CD14-positive monocyte (primary cell): ENCODE measurements at regions not wholly inside any gene's neighbourhood (a gene's known extent, or its start where the extent isn't known, plus 50 kb on each side); places are given as distances from the start of the nearest gene placed in this dataset.

Experiments
- DNase-seq, 3 donors: peaks; one replicate each; pipeline ENCODE4 v3.0.0-alpha.2; 2011 to 2022
- H2AFZ ChIP-seq: 2 replicates; pipeline ENCODE4 v1.6.0; 2012; ENCODE audit warnings: mild to moderate bottlenecking, low read depth, low read length, inconsistent platforms; ENCODE audit not compliant: insufficient read depth, poor library complexity, severe bottlenecking
- H3K27ac ChIP-seq, 2 donors: 1 replicate in 1 of 2; 2 replicates in 1 of 2; pipeline ENCODE4 v1.5.1; 2012 to 2013; ENCODE audit warnings: low read length in 2 of 2, control low read depth in 1 of 2, inconsistent platforms in 1 of 2, low read depth in 1 of 2, mild to moderate bottlenecking in 1 of 2
- H3K27me3 ChIP-seq, 2 donors: one replicate each; pipeline versions ENCODE4 v1.6.0 to v1.6.1; 2011 to 2013; ENCODE audit warnings: low read length in 2 of 2; ENCODE audit not compliant: control insufficient read depth in 2 of 2, insufficient read depth in 2 of 2
- H3K36me3 ChIP-seq, 2 donors: replicated peaks in 1 of 2; 1 replicate in 1 of 2; 2 replicates in 1 of 2; pipeline versions ENCODE4 v1.5.1 to v1.6.1; 2012 to 2013; ENCODE audit warnings: low read length in 2 of 2, control low read depth in 1 of 2, inconsistent platforms in 1 of 2, mild to moderate bottlenecking in 1 of 2; ENCODE audit not compliant: insufficient read depth in 2 of 2, control insufficient read depth in 1 of 2
- H3K4me1 ChIP-seq, 2 donors: 1 replicate in 1 of 2; 2 replicates in 1 of 2; pipeline versions ENCODE4 v1.5.1 to v1.6.1; 2012 to 2013; ENCODE audit warnings: low read length in 2 of 2, control low read depth in 1 of 2, inconsistent platforms in 1 of 2, mild to moderate bottlenecking in 1 of 2, moderate library complexity in 1 of 2; ENCODE audit not compliant: insufficient read depth in 2 of 2, control insufficient read depth in 1 of 2
- H3K4me2 ChIP-seq: replicated peaks from 2 replicates; pipeline ENCODE3; 2012; ENCODE audit warnings: low read length, moderate library complexity, mild to moderate bottlenecking; ENCODE audit not compliant: poor library complexity, severe bottlenecking; ENCODE audit errors: extremely low read depth
- H3K4me3 ChIP-seq, 3 experiments: fragments of 200-600 bp in 1 of 3; sonication (generic) in 1 of 3; replicated peaks in 1 of 3; 1 replicate in 2 of 3; 2 replicates in 1 of 3; pipeline ENCODE4 v1.5.1; 2011 to 2013; ENCODE audit warnings: low read length in 3 of 3, mild to moderate bottlenecking in 3 of 3, control low read depth in 2 of 3, low read depth in 2 of 3, inconsistent platforms in 1 of 3, moderate library complexity in 1 of 3
- H3K79me2 ChIP-seq: 2 replicates; pipeline ENCODE4 v1.6.0; 2012; ENCODE audit warnings: mild to moderate bottlenecking, control low read depth, inconsistent platforms, low read length, moderate library complexity; ENCODE audit not compliant: insufficient read depth
- H3K9ac ChIP-seq: 2 replicates; pipeline ENCODE4 v1.6.0; 2017; ENCODE audit warnings: low read length, mild to moderate bottlenecking; ENCODE audit not compliant: insufficient read depth, poor library complexity, severe bottlenecking
- H3K9me3 ChIP-seq, 2 donors: replicated peaks in 1 of 2; 1 replicate in 1 of 2; 2 replicates in 1 of 2; pipeline versions ENCODE4 v1.5.1 to v1.6.1; 2012 to 2013; ENCODE audit warnings: low read length in 2 of 2, control low read depth in 1 of 2; ENCODE audit not compliant: control insufficient read depth in 1 of 2, insufficient read depth in 1 of 2
- H4K20me1 ChIP-seq: 2 replicates; pipeline ENCODE4 v1.6.0; 2012; ENCODE audit warnings: mild to moderate bottlenecking, low read length, control low read depth, moderate library complexity; ENCODE audit not compliant: insufficient read depth
- H3K27ac Mint-ChIP-seq, 7 donors: one replicate each; pipeline ENCODE4 v1.8.0; 2020; ENCODE audit warnings: mild to moderate bottlenecking in 7 of 7, mixed read lengths in 7 of 7, moderate library complexity in 6 of 7, inconsistent platforms in 2 of 7
- H3K27me3 Mint-ChIP-seq, 3 donors: one replicate each; pipeline ENCODE4 v1.8.0; 2021 to 2022; ENCODE audit warnings: low read depth in 3 of 3, mild to moderate bottlenecking in 3 of 3, mixed read lengths in 3 of 3, moderate library complexity in 3 of 3, inconsistent platforms in 1 of 3
- H3K36me3 Mint-ChIP-seq, 2 donors: one replicate each; pipeline ENCODE4 v1.8.0; 2020; ENCODE audit warnings: mixed read lengths in 2 of 2, inconsistent platforms in 1 of 2, mild to moderate bottlenecking in 1 of 2
- H3K4me1 Mint-ChIP-seq: one replicate; pipeline ENCODE4 v1.8.0; 2020; ENCODE audit warnings: mild to moderate bottlenecking, mixed read lengths
- H3K4me3 Mint-ChIP-seq, 2 donors: one replicate each; pipeline ENCODE4 v1.8.0; 2020; ENCODE audit warnings: mild to moderate bottlenecking in 2 of 2, mixed read lengths in 2 of 2, moderate library complexity in 1 of 2
- H3K9me3 Mint-ChIP-seq, 7 donors: one replicate each; pipeline ENCODE4 v1.8.0; 2020 to 2022; ENCODE audit warnings: mixed read lengths in 7 of 7, mild to moderate bottlenecking in 6 of 7, moderate library complexity in 6 of 7, inconsistent platforms in 2 of 7
- WGBS: methylation state at CpG from one replicate; pipeline ENCODE4 v1.1.5; 2013; ENCODE audit warnings: missing lambda C conversion rate; ENCODE audit not compliant: insufficient coverage; 5-methylcytosine and 5-hydroxymethylcytosine counted together
- intact Hi-C, 2 donors: fragments of 100-400 bp; cut with micrococcal nuclease; formaldehyde crosslinking; loops; one replicate each; pipeline versions ENCODE4 v1.15.0 to v1.15.1; 2023
- TF ChIP-seq, protein P1 (sequence below): fragments of 200-600 bp; IDR thresholded peaks from one replicate; pipeline ENCODE4 v1.8.0; 2022; ENCODE audit warnings: antibody characterized with exemption, mild to moderate bottlenecking

DNA sequence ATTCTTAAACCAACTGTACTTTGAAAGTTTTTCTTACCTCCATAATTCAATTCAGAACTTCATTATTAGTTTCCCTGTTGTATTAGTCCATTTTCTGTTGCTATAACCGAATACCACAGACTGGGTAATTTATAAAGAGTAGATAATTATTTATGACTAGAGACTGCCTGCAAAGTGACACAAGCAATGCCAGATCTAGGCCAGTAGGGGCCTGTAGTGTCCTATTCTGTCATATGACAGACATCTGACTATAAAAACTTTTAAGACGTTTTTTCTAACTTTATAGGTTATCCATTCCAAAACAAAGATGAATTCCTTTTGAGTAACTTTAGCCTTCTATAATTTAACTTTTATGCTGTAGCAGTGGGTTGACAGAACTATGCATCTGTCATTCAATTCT lies 2783.8 kb downstream of the PCDH9 start:
- no peaks in the 10 kb centered on the region for H4K20me1 ChIP-seq
- H3K79me2 ChIP-seq = no peaks in the 10 kb centered on the region
- H2AFZ ChIP-seq = no peak overlapping the region
- TF ChIP-seq, protein P1, sequence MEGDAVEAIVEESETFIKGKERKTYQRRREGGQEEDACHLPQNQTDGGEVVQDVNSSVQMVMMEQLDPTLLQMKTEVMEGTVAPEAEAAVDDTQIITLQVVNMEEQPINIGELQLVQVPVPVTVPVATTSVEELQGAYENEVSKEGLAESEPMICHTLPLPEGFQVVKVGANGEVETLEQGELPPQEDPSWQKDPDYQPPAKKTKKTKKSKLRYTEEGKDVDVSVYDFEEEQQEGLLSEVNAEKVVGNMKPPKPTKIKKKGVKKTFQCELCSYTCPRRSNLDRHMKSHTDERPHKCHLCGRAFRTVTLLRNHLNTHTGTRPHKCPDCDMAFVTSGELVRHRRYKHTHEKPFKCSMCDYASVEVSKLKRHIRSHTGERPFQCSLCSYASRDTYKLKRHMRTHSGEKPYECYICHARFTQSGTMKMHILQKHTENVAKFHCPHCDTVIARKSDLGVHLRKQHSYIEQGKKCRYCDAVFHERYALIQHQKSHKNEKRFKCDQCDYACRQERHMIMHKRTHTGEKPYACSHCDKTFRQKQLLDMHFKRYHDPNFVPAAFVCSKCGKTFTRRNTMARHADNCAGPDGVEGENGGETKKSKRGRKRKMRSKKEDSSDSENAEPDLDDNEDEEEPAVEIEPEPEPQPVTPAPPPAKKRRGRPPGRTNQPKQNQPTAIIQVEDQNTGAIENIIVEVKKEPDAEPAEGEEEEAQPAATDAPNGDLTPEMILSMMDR = no peak
- no peak overlapping the region for H3K9ac ChIP-seq
- intact Hi-C loops = no loop called here
- H3K27me3 ChIP-seq = no peaks in the 10 kb centered on the region
- H3K4me1 Mint-ChIP-seq = no peaks in the 10 kb centered on the region
- H3K9me3 ChIP-seq = peaks cover 0 to 5% of the 10 kb centered on the region in 2 donors
- no peaks in the 10 kb centered on the region for H3K4me1 ChIP-seq
- no peak overlapping the region for H3K4me3 Mint-ChIP-seq
- peaks cover 0 to 6% (median 0%) of the 10 kb centered on the region in 7 donors for H3K9me3 Mint-ChIP-seq
- DNase-seq = no peak
- H3K27ac Mint-ChIP-seq = no peak overlapping the region
- H3K27me3 Mint-ChIP-seq = peaks cover 0 to 2% (median 2%) of the 10 kb centered on the region in 3 donors
- no peak overlapping the region for H3K4me2 ChIP-seq
- WGBS = no CpG with 5 or more reads among the region's 2 CpGs
- H3K4me3 ChIP-seq = no peak overlapping the region
- no peaks in the 10 kb centered on the region for H3K36me3 ChIP-seq
- no peak overlapping the region for H3K27ac ChIP-seq
- no peaks in the 10 kb centered on the region for H3K36me3 Mint-ChIP-seq

DNA sequence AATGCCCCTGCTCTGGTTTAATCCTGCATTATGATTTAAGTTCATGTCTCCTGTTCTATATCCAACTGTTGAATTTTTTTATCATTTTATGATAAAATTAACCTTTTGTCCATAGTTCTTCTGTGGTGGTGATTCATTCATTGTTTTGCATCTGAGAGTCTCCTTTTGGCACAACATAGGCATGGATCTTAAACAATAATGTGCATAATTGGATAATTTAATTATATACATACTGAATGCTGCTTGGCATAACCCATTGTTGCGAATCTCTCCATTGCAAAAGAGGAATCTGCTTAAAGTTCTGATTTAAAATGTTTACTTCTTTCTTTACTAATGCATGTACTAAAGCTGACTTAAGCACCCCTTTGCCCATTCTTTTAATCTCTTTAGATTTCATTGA lies 2788.4 kb downstream of the PCDH9 start:
- no peak overlapping the region for H3K4me3 Mint-ChIP-seq
- H3K9ac ChIP-seq = no peak overlapping the region
- H3K36me3 ChIP-seq = no peaks in the 10 kb centered on the region
- H3K9me3 ChIP-seq = peaks cover 0 to 5% of the 10 kb centered on the region in 2 donors
- no peaks in the 10 kb centered on the region for H4K20me1 ChIP-seq
- H3K27ac Mint-ChIP-seq = no peak overlapping the region
- H3K27me3 Mint-ChIP-seq = peaks cover 0 to 2% (median 2%) of the 10 kb centered on the region in 3 donors
- H3K79me2 ChIP-seq = no peaks in the 10 kb centered on the region
- TF ChIP-seq, protein P1 = no peak
- no peaks in the 10 kb centered on the region for H3K36me3 Mint-ChIP-seq
- H3K4me1 ChIP-seq = no peaks in the 10 kb centered on the region
- intact Hi-C loops = no loop called here
- whole genome bisulfite sequencing = no CpG with 5 or more reads among the region's 1 CpG
- no peaks in the 10 kb centered on the region for H3K27me3 ChIP-seq
- no peak overlapping the region for H3K27ac ChIP-seq
- peaks cover 0 to 6% (median 2%) of the 10 kb centered on the region in 7 donors for H3K9me3 Mint-ChIP-seq
- H3K4me2 ChIP-seq = no peak overlapping the region
- no peak for DNase-seq
- no peak overlapping the region for H3K4me3 ChIP-seq
- H2AFZ ChIP-seq = no peak overlapping the region
- H3K4me1 Mint-ChIP-seq = no peaks in the 10 kb centered on the region
